Vagina (tissue), 2 donors: ENCODE measurements at regions not wholly inside any gene's neighbourhood (a gene's known extent, or its start where the extent isn't known, plus 50 kb on each side); places are given as distances from the start of the nearest gene placed in this dataset.
"Not testable (repeated sequence)": the region's sequence is repeated elsewhere in the genome, so short reads cannot be mapped to it uniquely, and the experiment has no call there.

Experiments
- DNase-seq, 2 donors: peaks; one replicate each; pipeline ENCODE4 v3.0.0-alpha.2; 2017; ENCODE audit errors: extremely low spot score in 2 of 2
- H3K27ac ChIP-seq: fragments of 200-600 bp; sonication (generic); one replicate; pipeline ENCODE4 v1.5.1; 2019
- H3K27me3 ChIP-seq: fragments of 200-600 bp; sonication (generic); one replicate; pipeline ENCODE4 v1.5.1; 2019
- H3K36me3 ChIP-seq, 2 donors: fragments of 200-600 bp; sonication (generic); one replicate each; pipeline ENCODE4 v1.5.1; 2017 to 2019
- H3K4me1 ChIP-seq: fragments of 200-600 bp; sonication (generic); one replicate; pipeline ENCODE4 v1.5.1; 2019
- H3K4me3 ChIP-seq, 2 donors: fragments of 200-600 bp; sonication (generic); 1 replicate in 1 of 2; 2 replicates in 1 of 2; pipeline ENCODE4 v1.5.1; 2016 to 2019
- H3K9me3 ChIP-seq: fragments of 200-600 bp; sonication (generic); one replicate; pipeline ENCODE4 v1.5.1; 2019
- CTCF ChIP-seq, 3 experiments: fragments of 450-650 bp in 2 of 3; fragments of 200-600 bp in 1 of 3; sonication (generic) in 1 of 3; IDR thresholded peaks; one replicate each; pipeline ENCODE4 v1.5.1; 2017 to 2019; ENCODE audit warnings: antibody characterized with exemption in 3 of 3, mild to moderate bottlenecking in 2 of 3, moderate library complexity in 2 of 3
- POLR2A ChIP-seq, 2 donors: fragments of 450-650 bp; IDR thresholded peaks; one replicate each; pipeline ENCODE4 v1.6.1; 2017; ENCODE audit warnings: antibody characterized with exemption in 2 of 2, mild to moderate bottlenecking in 2 of 2, moderate library complexity in 2 of 2
- POLR2AphosphoS5 ChIP-seq, 2 donors: sonication (generic); formaldehyde crosslinking; IDR thresholded peaks; one replicate each; pipeline ENCODE4 v1.9.0; 2017; ENCODE audit warnings: antibody characterized with exemption in 2 of 2, mild to moderate bottlenecking in 2 of 2, low read depth in 1 of 2; ENCODE audit not compliant: insufficient read depth in 1 of 2
- intact Hi-C: fragments of 100-400 bp; cut with DNase I; formaldehyde crosslinking; loops from one replicate; pipeline ENCODE4 v1.15.1; 2023

GRCh38 chr7:25597946-25598345 is 369.7 kb upstream of the NPVF start:
- Histone ChIP-seq H3K4me3 (no peak overlapping the region), H3K9me3 (no peaks in the 10 kb centered on the region), H3K4me1 (no peaks in the 10 kb centered on the region), H3K27me3 (no peaks in the 10 kb centered on the region), H3K27ac (no peak overlapping the region), H3K36me3 (no peaks in the 10 kb centered on the region)
- no peak for TF ChIP-seq POLR2AphosphoS5 (IDR thresholded peaks at IDR 0.05; ENCODE audit: insufficient read depth in 1 of 2, low read depth in 1 of 2)
- intact Hi-C loops: no loop called here
- no peak for DNase-seq

GRCh38 chr7:25598765-25599164 is 370.5 kb upstream of the NPVF start:
- Histone ChIP-seq H3K9me3 (no peaks in the 10 kb centered on the region), H3K27me3 (no peaks in the 10 kb centered on the region), H3K4me3 (no peak overlapping the region), H3K4me1 (no peaks in the 10 kb centered on the region), H3K36me3 (no peaks in the 10 kb centered on the region), H3K27ac (no peak overlapping the region)
- TF ChIP-seq CTCF (IDR thresholded peaks at IDR 0.05) (no peak), POLR2AphosphoS5 (IDR thresholded peaks at IDR 0.05; ENCODE audit: insufficient read depth in 1 of 2, low read depth in 1 of 2) (no peak), POLR2A (IDR thresholded peaks at IDR 0.05) (no peak)
- no peak for DNase-seq
- intact Hi-C loops: no loop called here

- Histone ChIP-seq H3K27me3 (no peaks in the 10 kb centered on the region), H3K27ac (no peak overlapping the region), H3K4me3 (no peak overlapping the region), H3K4me1 (no peaks in the 10 kb centered on the region), H3K9me3 (no peaks in the 10 kb centered on the region), H3K36me3 (no peaks in the 10 kb centered on the region)
- intact Hi-C loops: no loop called here
- TF ChIP-seq POLR2AphosphoS5 (IDR thresholded peaks at IDR 0.05; ENCODE audit: insufficient read depth in 1 of 2, low read depth in 1 of 2): no peak
- TF ChIP-seq CTCF (IDR thresholded peaks at IDR 0.05): no peak
- no peak for TF ChIP-seq POLR2A (IDR thresholded peaks at IDR 0.05)
- DNase-seq: no peak
Observed at GRCh38 chr7:25600262-25600920, 372.1 kb upstream of the NPVF start.

- H3K36me3 ChIP-seq, H3K27me3 ChIP-seq, H3K4me1 ChIP-seq, intact Hi-C loops, H3K27ac ChIP-seq, H3K9me3 ChIP-seq, DNase-seq: not testable (repeated sequence)
- TF ChIP-seq POLR2AphosphoS5 (IDR thresholded peaks at IDR 0.05; ENCODE audit: insufficient read depth in 1 of 2, low read depth in 1 of 2): peak in 1 of 2 donors; percentile 20
- peak overlapping the region; percentile 13 for H3K4me3 ChIP-seq
Observed at GRCh38 chr7:25602730-25603426, 374.6 kb upstream of the NPVF start.

GRCh38 chr7:25603427-25603740 is 375.1 kb upstream of the NPVF start:
- intact Hi-C loops, H3K9me3 ChIP-seq, H3K27ac ChIP-seq, DNase-seq, H3K4me1 ChIP-seq, H3K27me3 ChIP-seq, H3K36me3 ChIP-seq: not testable (repeated sequence)
- H3K4me3 ChIP-seq: peak overlapping the region; percentile 13

GRCh38 chr7:25611196-25611595 is 382.9 kb upstream of the NPVF start:
- Histone ChIP-seq H3K4me1 (no peaks in the 10 kb centered on the region), H3K36me3 (no peaks in the 10 kb centered on the region), H3K27me3 (no peaks in the 10 kb centered on the region), H3K9me3 (no peaks in the 10 kb centered on the region), H3K27ac (no peak overlapping the region), H3K4me3 (no peak overlapping the region)
- no peak for TF ChIP-seq POLR2A (IDR thresholded peaks at IDR 0.05)
- TF ChIP-seq CTCF (IDR thresholded peaks at IDR 0.05): no peak
- no peak for TF ChIP-seq POLR2AphosphoS5 (IDR thresholded peaks at IDR 0.05; ENCODE audit: insufficient read depth in 1 of 2, low read depth in 1 of 2)
- intact Hi-C loops: no loop called here
- no peak for DNase-seq
